ENCODE measurements at regions not wholly inside any gene's neighbourhood (a gene's known extent, or its start where the extent isn't known, plus 50 kb on each side); places are given as distances from the start of the nearest gene placed in this dataset.
"Not testable (repeated sequence)": the region's sequence is repeated elsewhere in the genome, so short reads cannot be mapped to it uniquely, and the experiment has no call there.

DNA sequence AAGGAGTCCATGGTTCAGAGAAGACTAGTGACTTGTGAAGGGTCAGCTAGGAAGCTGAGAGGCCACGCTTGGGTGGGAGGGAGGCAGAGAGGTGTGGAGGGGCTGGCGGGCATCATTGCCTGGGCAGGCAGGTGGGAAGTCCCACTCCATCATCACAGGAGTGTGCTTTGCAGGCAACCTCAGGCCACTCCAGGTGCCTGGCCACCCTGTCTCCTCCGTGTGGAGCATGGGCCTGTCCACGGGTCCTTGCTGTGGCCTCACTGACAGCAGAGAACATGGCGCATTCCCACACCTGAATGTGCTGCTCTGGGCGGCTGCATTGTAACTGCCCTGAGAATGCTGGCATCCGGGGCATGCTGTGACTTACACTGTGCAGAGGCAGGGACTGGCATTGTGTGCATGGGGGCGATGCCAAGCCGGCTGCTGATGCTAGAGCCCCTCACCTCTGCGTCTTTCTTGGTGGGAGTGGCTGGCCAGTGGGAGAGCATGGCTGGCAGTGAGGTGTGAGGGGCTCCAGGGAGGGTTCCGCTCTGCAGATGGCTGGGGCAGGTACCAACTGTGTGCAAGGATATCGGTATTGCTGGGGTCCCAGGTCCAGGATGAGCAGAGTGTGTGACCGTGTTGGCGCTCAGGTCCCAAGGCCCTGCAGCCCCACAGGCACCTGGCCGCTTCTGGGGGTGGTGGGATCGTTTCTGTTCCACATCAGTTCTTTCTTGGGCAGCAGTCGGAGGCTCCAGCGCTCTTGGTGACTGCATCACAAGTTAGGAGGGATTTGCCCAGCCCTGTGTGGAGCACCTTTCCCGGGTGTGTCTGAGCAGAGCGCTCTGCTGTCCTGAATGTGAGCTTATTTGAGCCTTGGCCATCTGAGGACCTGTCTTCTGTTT is 94.8 kb downstream of the NPIPB11 start:
- Histone ChIP-seq H3K4me1 (peaks cover 0 to 28% (median 0%) of the 10 kb centered on the region in 3 donors), H3K4me3 (no peak overlapping the region), H3K36me3 (peaks cover 0 to 15% of the 10 kb centered on the region in 2 donors), H3K9me3 (no peaks in the 10 kb centered on the region), H3K27me3 (no peaks in the 10 kb centered on the region), H3K27ac (no peak overlapping the region)
- WGBS, 2 donors (ENCODE audit: low coverage in 1 of 2), result 88 to 100% methylated on average over 3 to 7 of the region's 20 CpGs
- ATAC-seq, result no peak
- TF ChIP-seq, protein P1, sequence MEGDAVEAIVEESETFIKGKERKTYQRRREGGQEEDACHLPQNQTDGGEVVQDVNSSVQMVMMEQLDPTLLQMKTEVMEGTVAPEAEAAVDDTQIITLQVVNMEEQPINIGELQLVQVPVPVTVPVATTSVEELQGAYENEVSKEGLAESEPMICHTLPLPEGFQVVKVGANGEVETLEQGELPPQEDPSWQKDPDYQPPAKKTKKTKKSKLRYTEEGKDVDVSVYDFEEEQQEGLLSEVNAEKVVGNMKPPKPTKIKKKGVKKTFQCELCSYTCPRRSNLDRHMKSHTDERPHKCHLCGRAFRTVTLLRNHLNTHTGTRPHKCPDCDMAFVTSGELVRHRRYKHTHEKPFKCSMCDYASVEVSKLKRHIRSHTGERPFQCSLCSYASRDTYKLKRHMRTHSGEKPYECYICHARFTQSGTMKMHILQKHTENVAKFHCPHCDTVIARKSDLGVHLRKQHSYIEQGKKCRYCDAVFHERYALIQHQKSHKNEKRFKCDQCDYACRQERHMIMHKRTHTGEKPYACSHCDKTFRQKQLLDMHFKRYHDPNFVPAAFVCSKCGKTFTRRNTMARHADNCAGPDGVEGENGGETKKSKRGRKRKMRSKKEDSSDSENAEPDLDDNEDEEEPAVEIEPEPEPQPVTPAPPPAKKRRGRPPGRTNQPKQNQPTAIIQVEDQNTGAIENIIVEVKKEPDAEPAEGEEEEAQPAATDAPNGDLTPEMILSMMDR (IDR thresholded peaks at IDR 0.05), result no peak

DNA sequence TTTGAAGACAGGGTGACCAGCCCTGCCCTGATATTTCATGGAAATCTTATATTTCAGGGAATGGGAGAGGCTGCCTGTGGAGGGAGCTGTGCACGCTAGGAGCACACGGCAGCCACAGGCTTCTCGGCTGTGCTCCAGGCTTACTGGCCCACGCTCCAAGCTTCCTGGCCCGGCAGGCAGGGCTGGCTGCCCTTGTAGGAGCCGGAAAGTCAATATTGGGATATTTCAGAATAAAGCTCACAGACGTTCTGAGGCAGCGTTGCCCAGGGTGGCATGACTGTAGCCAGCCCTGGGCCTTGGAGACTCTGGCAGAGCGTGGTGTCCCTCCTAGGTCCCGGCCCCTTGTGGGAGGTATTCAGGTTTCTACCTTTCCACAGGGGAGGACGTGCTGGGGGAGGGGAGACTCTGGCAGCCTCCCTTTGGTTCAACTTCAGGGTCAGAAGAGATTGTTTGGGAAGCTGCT is 95.6 kb downstream of the NPIPB11 start:
- peaks cover 0 to 28% (median 0%) of the 10 kb centered on the region in 3 donors for H3K4me1 ChIP-seq
- 68% methylated on average over 6 of the region's 11 CpGs; no CpG with 5 or more reads in 1 of the 2 donors for WGBS, 2 donors (ENCODE audit: low coverage in 1 of 2)
- no peak overlapping the region for H3K4me3 ChIP-seq
- ATAC-seq, result no peak
- H3K27me3 ChIP-seq, result no peaks in the 10 kb centered on the region
- peaks cover 0 to 15% of the 10 kb centered on the region in 2 donors for H3K36me3 ChIP-seq
- no peak overlapping the region for H3K27ac ChIP-seq
- no peaks in the 10 kb centered on the region for H3K9me3 ChIP-seq
- no peak for TF ChIP-seq POLR2AphosphoS5 (IDR thresholded peaks at IDR 0.05)
- TF ChIP-seq, protein P1 (IDR thresholded peaks at IDR 0.05), result peak in 1 of 4 experiments; percentile 5

DNA sequence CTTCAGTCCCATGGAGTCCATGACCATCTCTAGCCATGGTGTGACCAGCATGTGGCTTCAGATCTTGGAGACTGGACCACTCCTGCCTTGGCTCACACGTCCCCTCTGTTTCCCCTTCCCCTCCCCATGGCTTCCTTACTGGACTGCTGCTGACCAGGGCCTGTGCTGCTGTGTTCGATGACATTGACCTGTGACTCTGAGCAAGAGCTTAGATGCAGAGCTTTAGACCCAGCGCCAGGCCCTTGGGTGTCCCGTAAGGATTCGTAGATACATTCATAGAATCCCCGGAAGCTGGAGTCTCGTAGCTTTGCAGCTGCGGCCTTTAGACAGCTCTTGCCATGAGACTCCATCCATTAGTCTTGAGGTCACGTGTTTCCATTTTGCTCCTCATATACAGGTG is 96.3 kb downstream of the NPIPB11 start:
- WGBS, 2 donors (ENCODE audit: low coverage in 1 of 2), result 86 to 93% methylated on average over 7 to 9 of the region's 9 CpGs
- H3K9me3 ChIP-seq, H3K4me3 ChIP-seq, ATAC-seq, H3K27ac ChIP-seq, H3K27me3 ChIP-seq: not testable (repeated sequence)
- Histone ChIP-seq H3K36me3 (peaks cover 0 to 15% of the 10 kb centered on the region in 2 donors), H3K4me1 (peaks cover 0 to 28% (median 0%) of the 10 kb centered on the region in 3 donors)

DNA sequence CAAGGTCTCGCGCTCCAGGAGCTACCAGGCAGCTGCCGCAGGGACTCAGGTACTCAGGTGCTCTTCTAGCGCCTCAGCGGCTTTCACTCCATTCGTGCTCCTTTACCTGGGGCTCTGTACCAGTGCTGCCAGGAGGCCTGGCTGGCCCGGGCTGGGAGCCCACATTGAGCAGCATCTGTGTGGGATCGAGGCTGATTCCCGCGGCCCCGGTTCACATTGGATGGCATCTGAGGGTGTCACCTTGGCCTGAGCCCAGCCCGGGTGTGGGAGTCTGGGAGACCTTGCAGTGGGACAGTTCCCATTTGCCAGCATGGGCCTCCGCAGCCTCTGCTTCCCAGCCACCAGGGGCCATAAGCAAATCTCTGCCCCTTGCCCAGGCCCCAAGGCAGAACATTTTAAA is 96.9 kb downstream of the NPIPB11 start:
- H3K27ac ChIP-seq, ATAC-seq, H3K27me3 ChIP-seq, H3K9me3 ChIP-seq, H3K4me3 ChIP-seq: not testable (repeated sequence)
- H3K4me1 ChIP-seq, result peaks cover 0 to 28% (median 0%) of the 10 kb centered on the region in 3 donors
- no CpG with 5 or more reads among the region's 13 CpGs for WGBS, 2 donors (ENCODE audit: low coverage in 1 of 2)
- peaks cover 0 to 15% of the 10 kb centered on the region in 2 donors for H3K36me3 ChIP-seq

DNA sequence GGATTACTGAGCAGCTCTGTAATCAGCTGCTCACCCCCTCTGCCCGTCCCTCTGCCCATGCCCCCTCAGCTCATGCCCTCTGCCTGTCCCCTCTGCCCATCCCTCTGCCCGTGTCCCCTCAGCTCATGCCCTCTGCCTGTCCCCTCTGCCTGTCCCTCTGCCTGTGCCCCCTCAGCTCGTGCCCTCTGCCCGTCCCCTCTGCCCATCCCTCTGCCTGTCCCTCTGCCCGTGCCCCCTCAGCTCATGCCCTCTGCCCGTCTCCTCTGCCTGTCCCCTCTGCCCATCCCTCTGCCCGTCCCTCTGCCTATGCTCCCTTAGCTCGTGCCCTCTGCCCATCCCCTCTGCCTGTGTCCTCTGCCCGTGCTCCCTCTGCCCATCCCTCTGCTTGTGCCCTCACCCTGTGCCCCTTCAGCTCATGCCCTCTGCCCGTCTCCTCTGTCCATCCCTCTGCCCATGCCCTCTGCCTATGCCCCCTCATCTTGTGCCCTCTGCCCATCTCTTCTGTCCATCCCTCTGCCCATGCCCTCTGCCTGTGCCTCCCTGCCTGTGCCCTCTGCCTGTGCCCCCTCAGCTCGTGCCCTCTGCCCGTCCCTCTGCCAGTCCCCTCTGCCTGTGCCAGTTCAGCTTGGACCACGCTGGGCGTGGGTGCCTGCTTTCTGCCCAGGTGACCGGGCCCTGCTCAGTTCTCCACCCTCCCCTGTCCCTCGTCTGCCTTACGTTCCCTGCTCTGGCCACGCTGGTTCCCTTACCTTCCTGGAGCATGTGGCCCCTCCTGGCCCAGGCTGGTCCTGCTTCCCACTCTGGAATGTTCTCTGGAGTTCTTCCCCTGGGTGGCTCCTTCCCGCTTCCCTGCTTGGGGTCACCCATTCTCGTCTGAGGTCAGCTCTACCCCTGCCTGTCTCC is 97.6 kb downstream of the NPIPB11 start:
- H3K36me3 ChIP-seq, result peaks cover 0 to 15% of the 10 kb centered on the region in 2 donors
- no peaks in the 10 kb centered on the region for H3K9me3 ChIP-seq
- no peak for ATAC-seq
- no peak overlapping the region for H3K27ac ChIP-seq
- WGBS, 2 donors (ENCODE audit: low coverage in 1 of 2), result 86 to 87% methylated on average over 11 to 18 of the region's 20 CpGs
- TF ChIP-seq POLR2A (IDR thresholded peaks at IDR 0.05) (no peak), EP300 (IDR thresholded peaks at IDR 0.05) (no peak), POLR2AphosphoS5 (IDR thresholded peaks at IDR 0.05) (no peak)
- TF ChIP-seq, protein P1 (IDR thresholded peaks at IDR 0.05), result no peak
- no peaks in the 10 kb centered on the region for H3K27me3 ChIP-seq
- no peak overlapping the region for H3K4me3 ChIP-seq
- H3K4me1 ChIP-seq, result peaks cover 0 to 28% (median 0%) of the 10 kb centered on the region in 3 donors
